ENCODE measurements at regions not wholly inside any gene's neighbourhood (a gene's known extent, or its start where the extent isn't known, plus 50 kb on each side); places are given as distances from the start of the nearest gene placed in this dataset.

DNA sequence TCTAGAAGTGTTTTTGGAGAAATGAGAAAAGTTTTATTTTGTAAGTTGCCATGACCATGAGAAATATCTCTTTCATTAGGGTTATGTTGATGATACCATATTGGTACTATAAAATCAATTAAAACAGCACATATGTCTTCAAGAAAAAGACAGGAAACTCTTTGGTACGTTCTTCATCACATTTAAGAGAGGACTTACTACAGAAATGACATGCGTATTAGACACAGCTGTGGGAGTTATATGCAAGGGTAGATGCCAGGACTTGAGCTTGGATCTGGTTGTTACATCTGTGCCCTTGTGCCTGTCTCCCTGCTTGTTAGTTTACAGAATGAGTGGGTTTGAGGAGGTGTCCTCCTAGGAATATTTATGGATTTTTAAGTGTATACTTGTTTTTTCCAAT is 103.4 kb upstream of the P2RY1 start:
- ChIA-PET CTCF (no interaction called here), POLR2A (no interaction called here)
- TF ChIP-seq FOXA1 (IDR thresholded peaks at IDR 0.05) (no peak), NFRKB (IDR thresholded peaks at IDR 0.05) (no peak), LEF1 (IDR thresholded peaks at IDR 0.05; ENCODE audit: borderline replicate concordance) (no peak), FOXM1 (IDR thresholded peaks at IDR 0.05; ENCODE audit: borderline replicate concordance) (no peak), SUZ12 (IDR thresholded peaks at IDR 0.05) (no peak), HDGF (IDR thresholded peaks at IDR 0.05; ENCODE audit: borderline replicate concordance) (no peak), L3MBTL2 (conservative IDR thresholded peaks at IDR 0.05) (no peak), ARNT (IDR thresholded peaks at IDR 0.05) (no peak)
- DNase-seq (ENCODE audit: extremely low spot score), result no peak

DNA sequence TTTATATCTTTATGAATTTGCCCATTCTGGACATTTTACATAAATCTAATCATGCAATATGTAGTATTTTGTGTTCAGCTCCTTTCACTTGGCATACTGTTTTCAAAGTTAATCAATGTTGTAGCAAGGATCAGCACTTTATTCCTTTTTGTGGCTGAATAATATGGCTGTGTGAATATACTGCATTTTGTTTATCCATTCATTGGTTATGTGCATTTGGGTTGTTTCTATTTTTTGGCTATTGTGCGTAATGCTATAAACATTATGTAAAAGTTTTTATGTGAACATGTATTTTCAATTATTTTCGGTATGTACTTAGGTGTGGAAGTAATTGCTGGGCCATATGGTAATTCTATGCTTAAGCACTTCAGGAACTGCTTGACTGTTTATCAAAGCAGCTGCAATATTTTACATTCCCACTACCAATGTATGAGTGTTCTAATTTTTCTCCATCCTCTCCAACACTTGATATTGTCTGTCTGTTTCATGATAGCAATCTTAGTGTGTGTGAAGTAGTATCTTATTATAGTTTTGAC is 101.3 kb upstream of the P2RY1 start:
- ChIA-PET CTCF (no interaction called here), POLR2A (no interaction called here)
- no peak for DNase-seq (ENCODE audit: extremely low spot score)
- TF ChIP-seq TARDBP (IDR thresholded peaks at IDR 0.05), result no peak
- TF ChIP-seq, protein P1, sequence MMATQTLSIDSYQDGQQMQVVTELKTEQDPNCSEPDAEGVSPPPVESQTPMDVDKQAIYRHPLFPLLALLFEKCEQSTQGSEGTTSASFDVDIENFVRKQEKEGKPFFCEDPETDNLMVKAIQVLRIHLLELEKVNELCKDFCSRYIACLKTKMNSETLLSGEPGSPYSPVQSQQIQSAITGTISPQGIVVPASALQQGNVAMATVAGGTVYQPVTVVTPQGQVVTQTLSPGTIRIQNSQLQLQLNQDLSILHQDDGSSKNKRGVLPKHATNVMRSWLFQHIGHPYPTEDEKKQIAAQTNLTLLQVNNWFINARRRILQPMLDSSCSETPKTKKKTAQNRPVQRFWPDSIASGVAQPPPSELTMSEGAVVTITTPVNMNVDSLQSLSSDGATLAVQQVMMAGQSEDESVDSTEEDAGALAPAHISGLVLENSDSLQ (IDR thresholded peaks at IDR 0.05), result no peak
- TF ChIP-seq L3MBTL2 (conservative IDR thresholded peaks at IDR 0.05), result no peak
- TF ChIP-seq ELF4 (IDR thresholded peaks at IDR 0.05), result no peak
- TF ChIP-seq BHLHE40 (IDR thresholded peaks at IDR 0.05; ENCODE audit: borderline replicate concordance), result no peak
- TF ChIP-seq FOXM1 (IDR thresholded peaks at IDR 0.05; ENCODE audit: borderline replicate concordance), result no peak
- TF ChIP-seq LEF1 (IDR thresholded peaks at IDR 0.05; ENCODE audit: borderline replicate concordance), result no peak

DNA sequence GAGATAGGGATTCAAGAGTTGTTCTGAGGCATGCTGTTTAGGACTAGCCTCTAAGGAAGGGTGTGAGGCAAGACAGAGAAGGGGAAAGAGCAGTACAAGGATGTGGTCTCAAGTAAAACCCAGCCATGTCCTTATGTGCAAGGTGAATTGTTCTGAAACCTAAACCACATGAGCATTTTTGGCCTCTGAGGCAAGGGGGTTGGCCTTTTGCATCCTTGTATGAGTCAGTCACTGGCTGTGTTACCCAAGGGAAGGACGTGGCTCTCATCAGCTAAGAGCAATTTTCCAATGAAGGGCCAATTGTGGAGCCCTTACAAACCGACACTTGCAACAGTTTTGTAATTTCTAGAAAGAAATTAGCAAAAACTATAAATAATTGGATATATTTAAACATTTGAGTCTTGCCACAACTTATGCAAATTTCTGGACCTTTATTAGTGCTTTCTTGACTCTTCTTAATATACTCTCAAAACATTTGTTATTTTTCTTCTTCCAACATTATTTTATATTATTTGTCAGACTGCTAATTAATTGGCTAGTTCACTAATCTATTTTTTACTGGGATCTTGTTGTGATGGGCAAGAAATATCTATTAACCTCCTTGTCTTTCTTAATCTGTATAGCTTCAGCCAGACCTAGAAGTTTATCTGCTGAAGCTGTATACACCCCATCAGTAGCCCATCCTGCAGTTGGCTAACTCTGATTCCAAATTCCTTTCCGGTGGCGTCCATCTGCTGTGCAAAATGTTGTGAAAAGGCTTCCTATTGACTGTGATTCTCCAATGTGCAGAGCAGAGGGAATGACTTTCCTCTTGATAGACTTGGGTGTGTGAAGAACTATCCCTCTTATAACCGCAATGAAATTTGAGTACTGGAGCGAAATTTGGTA is 97.7 kb upstream of the P2RY1 start:
- POLR2A ChIA-PET, result no interaction called here
- CTCF ChIA-PET, result no interaction called here
- TF ChIP-seq HDGF (IDR thresholded peaks at IDR 0.05; ENCODE audit: borderline replicate concordance), result no peak
- no peak for TF ChIP-seq CTBP1 (IDR thresholded peaks at IDR 0.05; ENCODE audit: borderline replicate concordance)
- no peak for TF ChIP-seq FOXA1 (IDR thresholded peaks at IDR 0.05)
- TF ChIP-seq SP1 (IDR thresholded peaks at IDR 0.05), result no peak
- TF ChIP-seq L3MBTL2 (conservative IDR thresholded peaks at IDR 0.05), result no peak
- TF ChIP-seq, protein P1 (IDR thresholded peaks at IDR 0.05), result no peak
- no peak for TF ChIP-seq FOXM1 (IDR thresholded peaks at IDR 0.05; ENCODE audit: borderline replicate concordance)
- no peak for TF ChIP-seq TARDBP (IDR thresholded peaks at IDR 0.05)
- no peak for TF ChIP-seq ZNF384 (IDR thresholded peaks at IDR 0.05)
- TF ChIP-seq LEF1 (IDR thresholded peaks at IDR 0.05; ENCODE audit: borderline replicate concordance), result no peak
- no peak for TF ChIP-seq NFRKB (IDR thresholded peaks at IDR 0.05)
- no peak for TF ChIP-seq ARNT (IDR thresholded peaks at IDR 0.05)
- TF ChIP-seq BHLHE40 (IDR thresholded peaks at IDR 0.05; ENCODE audit: borderline replicate concordance), result no peak
- no peak for TF ChIP-seq ELF4 (IDR thresholded peaks at IDR 0.05)
- no peak for DNase-seq (ENCODE audit: extremely low spot score)

DNA sequence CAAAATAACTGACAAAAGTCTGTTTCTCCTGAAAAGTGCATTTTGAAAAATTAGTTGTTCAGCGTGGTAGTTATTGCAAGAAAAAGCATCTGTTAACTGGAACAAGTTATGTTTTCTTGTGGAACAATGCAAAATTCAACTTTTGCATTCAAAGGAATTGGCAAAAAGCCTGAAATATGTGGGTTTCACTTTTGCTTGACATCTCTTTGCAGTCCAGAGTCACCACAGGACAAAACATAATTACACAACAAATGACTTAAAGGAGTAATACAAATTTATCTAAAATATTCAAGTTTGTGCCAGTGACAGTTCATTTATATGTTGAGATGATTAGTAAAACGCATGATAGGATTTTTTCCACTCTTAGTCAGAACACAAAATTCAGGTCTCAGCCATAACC is 96.3 kb upstream of the P2RY1 start:
- ChIA-PET CTCF (no interaction called here), POLR2A (no interaction called here)
- no peak for DNase-seq (ENCODE audit: extremely low spot score)
- TF ChIP-seq TARDBP (IDR thresholded peaks at IDR 0.05), result no peak
- TF ChIP-seq FOXM1 (IDR thresholded peaks at IDR 0.05; ENCODE audit: borderline replicate concordance), result no peak
- no peak for TF ChIP-seq CTBP1 (IDR thresholded peaks at IDR 0.05; ENCODE audit: borderline replicate concordance)
- no peak for TF ChIP-seq ELF4 (IDR thresholded peaks at IDR 0.05)
- TF ChIP-seq L3MBTL2 (conservative IDR thresholded peaks at IDR 0.05), result no peak
- no peak for TF ChIP-seq FOXK2 (IDR thresholded peaks at IDR 0.05)
- no peak for TF ChIP-seq NFRKB (IDR thresholded peaks at IDR 0.05)
- no peak for TF ChIP-seq HDGF (IDR thresholded peaks at IDR 0.05; ENCODE audit: borderline replicate concordance)
- no peak for TF ChIP-seq SP1 (IDR thresholded peaks at IDR 0.05)
- TF ChIP-seq BHLHE40 (IDR thresholded peaks at IDR 0.05; ENCODE audit: borderline replicate concordance), result no peak
- TF ChIP-seq LEF1 (IDR thresholded peaks at IDR 0.05; ENCODE audit: borderline replicate concordance), result no peak
- no peak for TF ChIP-seq ZNF384 (IDR thresholded peaks at IDR 0.05)
- no peak for TF ChIP-seq SUZ12 (IDR thresholded peaks at IDR 0.05)
- TF ChIP-seq, protein P1 (IDR thresholded peaks at IDR 0.05), result no peak
- TF ChIP-seq FOXA1 (IDR thresholded peaks at IDR 0.05), result no peak
- no peak for TF ChIP-seq ARNT (IDR thresholded peaks at IDR 0.05)

DNA sequence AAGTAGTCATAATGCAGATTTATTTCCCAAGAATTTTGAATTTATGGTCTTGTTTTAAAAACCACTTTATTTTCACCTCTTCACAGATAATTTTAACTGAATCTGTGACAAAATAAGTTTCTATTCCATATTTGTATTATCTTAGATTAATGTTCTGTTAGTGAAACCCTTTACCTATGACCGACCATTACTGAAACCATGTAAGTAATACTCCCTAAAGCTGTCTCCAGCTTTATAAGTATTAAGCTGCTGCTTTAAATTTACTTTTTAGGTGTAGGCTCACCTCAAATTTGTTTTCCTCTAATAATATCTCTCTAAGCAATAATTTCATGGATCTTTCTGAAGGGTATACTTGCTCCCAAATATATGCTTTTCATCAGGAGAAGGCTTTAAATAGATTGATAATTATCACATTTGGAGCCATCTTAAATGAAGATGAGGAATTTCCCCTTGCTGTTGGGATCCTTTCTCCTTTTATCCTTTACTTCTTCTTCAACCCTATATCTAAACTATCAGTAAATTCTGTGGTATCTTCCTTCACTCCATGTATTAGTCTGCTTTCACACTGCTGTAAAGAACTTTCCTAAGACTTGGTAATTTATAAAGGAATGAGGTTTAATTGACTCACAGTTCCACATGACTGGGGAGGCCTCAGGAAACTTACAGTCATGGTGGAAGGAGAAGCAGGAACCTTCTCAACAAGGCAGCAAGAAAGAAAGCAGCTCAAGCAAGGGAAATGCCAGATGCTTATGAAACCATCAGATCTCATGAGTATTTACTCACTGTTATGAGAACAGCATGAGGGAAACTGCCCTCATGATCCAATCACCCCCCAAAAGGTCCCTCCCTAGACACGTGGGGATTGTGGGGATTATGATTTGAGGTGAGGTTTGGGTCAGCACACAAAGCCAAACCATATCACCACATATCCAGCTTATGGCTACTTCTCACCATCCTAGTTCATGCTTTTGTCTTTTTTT is 92.3 kb upstream of the P2RY1 start:
- POLR2A ChIA-PET, result no interaction called here
- TF ChIP-seq FOXM1 (IDR thresholded peaks at IDR 0.05; ENCODE audit: borderline replicate concordance) (no peak), NFRKB (IDR thresholded peaks at IDR 0.05) (no peak), ZNF384 (IDR thresholded peaks at IDR 0.05) (no peak), HDGF (IDR thresholded peaks at IDR 0.05; ENCODE audit: borderline replicate concordance) (no peak), LEF1 (IDR thresholded peaks at IDR 0.05; ENCODE audit: borderline replicate concordance) (no peak), SUZ12 (IDR thresholded peaks at IDR 0.05) (no peak), SP1 (IDR thresholded peaks at IDR 0.05) (no peak), FOXA1 (IDR thresholded peaks at IDR 0.05) (no peak), TARDBP (IDR thresholded peaks at IDR 0.05) (no peak), L3MBTL2 (conservative IDR thresholded peaks at IDR 0.05) (no peak), ARNT (IDR thresholded peaks at IDR 0.05) (no peak), BHLHE40 (IDR thresholded peaks at IDR 0.05; ENCODE audit: borderline replicate concordance) (no peak), ELF4 (IDR thresholded peaks at IDR 0.05) (no peak)
- CTCF ChIA-PET, result no interaction called here
- DNase-seq (ENCODE audit: extremely low spot score), result no peak
